Retinal pigment epithelial cell (primary cell): ENCODE measurements at regions not wholly inside any gene's neighbourhood (a gene's known extent, or its start where the extent isn't known, plus 50 kb on each side); places are given as distances from the start of the nearest gene placed in this dataset.

ENCODE experiments used
- DNase-seq: peaks from one replicate; pipeline ENCODE4 v3.0.0-alpha.2; 2010; ENCODE audit warnings: low read depth
- H3K4me3 ChIP-seq: 2 replicates; pipeline ENCODE4 v1.5.1; 2011; ENCODE audit warnings: mild to moderate bottlenecking, low read length, control low read depth, moderate library complexity
- CTCF ChIP-seq: conservative IDR thresholded peaks from 2 replicates; pipeline ENCODE4 v1.5.1; 2011; ENCODE audit warnings: low read depth, low read length, control low read depth, inconsistent platforms

- TF ChIP-seq CTCF = no peak
- no peak for DNase-seq
- no peak overlapping the region for H3K4me3 ChIP-seq
These were observed 326.1 kb downstream of the PRL start for GRCh38 chr6:21970569-21971300.

- no peak for TF ChIP-seq CTCF
- DNase-seq = no peak
- H3K4me3 ChIP-seq = no peak overlapping the region
These were observed 325.3 kb downstream of the PRL start for GRCh38 chr6:21971541-21971940.

- no peak for TF ChIP-seq CTCF
- no peak overlapping the region for H3K4me3 ChIP-seq
- no peak for DNase-seq
These were observed 324.3 kb downstream of the PRL start for GRCh38 chr6:21972516-21972915.

GRCh38 chr6:21977346-21977745 is 319.5 kb downstream of the PRL start:
- TF ChIP-seq CTCF = no peak
- DNase-seq = no peak
- no peak overlapping the region for H3K4me3 ChIP-seq

- no peak for TF ChIP-seq CTCF
- no peak overlapping the region for H3K4me3 ChIP-seq
These were observed 315.5 kb downstream of the PRL start for GRCh38 chr6:21981235-21981833.

GRCh38 chr6:21984135-21984534 is 312.7 kb downstream of the PRL start:
- no peak overlapping the region for H3K4me3 ChIP-seq
- TF ChIP-seq CTCF = no peak
- DNase-seq = no peak

More at GRCh38 chr6:21981235-21981833, 315.5 kb downstream of the PRL start:
- no peak for DNase-seq

GRCh38 chr6:21984561-21984960 is 312.3 kb downstream of the PRL start:
- no peak overlapping the region for H3K4me3 ChIP-seq
- TF ChIP-seq CTCF = no peak
- no peak for DNase-seq
